IPS DF 4.7 (cell line): ENCODE measurements at regions not wholly inside any gene's neighbourhood (a gene's known extent, or its start where the extent isn't known, plus 50 kb on each side); places are given as distances from the start of the nearest gene placed in this dataset.
"Not testable (repeated sequence)": the region's sequence is repeated elsewhere in the genome, so short reads cannot be mapped to it uniquely, and the experiment has no call there.

Source experiments
- DNase-seq: peaks from one replicate; pipeline ENCODE4 v3.0.0-alpha.2; 2013; ENCODE audit warnings: low spot score; ENCODE audit errors: extremely low read depth

DNA sequence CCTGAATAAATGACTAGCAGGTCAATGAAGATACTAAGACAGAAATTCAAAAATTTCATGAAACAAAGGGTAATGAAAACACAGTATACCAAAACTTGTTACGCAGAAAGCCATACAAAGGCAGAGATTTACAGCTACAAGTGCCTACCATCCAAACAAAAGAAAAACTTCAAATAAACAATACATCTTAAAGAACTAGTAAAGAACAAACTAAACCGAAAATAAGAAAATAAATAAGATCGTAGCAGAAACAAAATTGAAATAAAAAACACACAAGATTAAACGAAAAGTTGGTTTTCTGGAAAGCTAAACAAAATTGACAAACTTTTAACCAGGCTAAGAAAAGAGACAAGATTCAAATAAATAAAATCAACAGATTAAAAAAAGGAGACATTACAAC is 51.5 kb downstream of the VPREB1 start:
- not testable (repeated sequence) for DNase-seq

DNA sequence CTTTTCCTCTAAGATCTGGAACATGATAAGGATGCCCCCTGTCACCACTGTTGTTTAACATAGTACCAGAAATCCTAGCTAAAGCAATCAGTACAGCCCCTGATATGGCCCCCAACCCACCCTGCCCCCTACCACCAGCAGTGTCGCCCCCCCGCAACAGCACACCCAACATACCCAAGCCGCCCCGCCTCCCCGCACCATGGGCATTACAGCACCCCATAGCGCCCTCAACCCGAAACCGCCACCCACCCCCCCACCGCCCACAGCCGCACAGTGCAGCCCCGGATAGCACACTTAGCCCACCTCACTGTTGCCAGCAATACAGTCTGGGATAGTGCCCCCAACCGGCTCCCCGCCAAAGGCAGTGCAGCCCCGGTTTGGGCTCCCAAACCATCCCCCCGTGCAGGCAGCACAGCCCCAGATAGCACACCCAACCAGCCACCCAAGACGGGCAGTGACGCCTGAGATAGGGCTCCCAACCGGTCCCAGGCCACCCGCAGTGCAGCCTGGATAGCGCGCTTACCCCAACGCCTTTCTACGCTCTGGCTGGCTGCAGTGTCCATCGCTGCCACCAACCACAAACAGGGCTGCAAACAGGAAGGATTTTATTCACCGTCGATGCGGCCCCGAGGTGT is 52.7 kb downstream of the VPREB1 start:
- not testable (repeated sequence) for DNase-seq

DNA sequence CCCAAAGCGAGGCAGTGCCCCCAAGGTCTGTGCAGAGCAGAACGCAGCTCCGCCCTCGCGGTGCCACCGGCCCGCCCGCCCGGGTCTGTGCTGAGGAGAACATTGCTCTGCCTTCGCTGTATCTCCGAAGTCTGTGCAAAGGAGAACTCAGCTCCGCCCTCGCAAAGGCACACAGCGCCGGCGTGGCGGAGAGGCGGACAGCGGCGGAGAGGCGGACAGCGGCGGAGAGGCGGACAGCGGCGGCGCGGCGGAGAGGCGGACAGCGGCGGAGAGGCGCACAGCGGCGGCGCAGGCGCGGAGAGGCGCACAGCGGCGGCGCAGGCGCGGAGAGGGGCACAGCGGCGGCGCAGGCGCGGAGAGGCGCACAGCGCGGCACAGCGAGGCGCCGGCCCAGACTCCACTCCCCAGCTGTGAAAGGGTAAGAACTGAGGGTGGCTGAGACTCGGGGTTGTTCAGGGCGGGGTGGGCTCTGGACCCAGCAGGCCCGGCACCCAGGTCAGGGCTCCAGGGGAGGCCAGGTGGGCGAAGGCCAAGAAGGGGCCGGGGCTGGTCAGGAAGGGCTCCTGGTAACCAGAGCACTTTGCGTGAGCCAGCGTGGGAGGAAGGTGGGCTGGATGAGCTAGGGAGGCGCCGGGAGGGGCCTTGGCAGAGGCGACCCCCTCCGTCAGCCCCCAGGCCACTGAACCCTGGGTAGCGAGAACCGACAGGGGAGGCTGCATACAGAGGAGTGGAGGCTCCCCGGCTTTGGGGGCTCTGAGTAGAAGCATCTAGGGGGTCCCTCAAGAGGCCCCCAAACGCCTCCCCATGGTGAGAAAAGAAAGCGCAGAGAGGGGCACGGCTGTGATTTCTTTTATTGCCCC is 53.4 kb downstream of the VPREB1 start:
- not testable (repeated sequence) for DNase-seq

DNA sequence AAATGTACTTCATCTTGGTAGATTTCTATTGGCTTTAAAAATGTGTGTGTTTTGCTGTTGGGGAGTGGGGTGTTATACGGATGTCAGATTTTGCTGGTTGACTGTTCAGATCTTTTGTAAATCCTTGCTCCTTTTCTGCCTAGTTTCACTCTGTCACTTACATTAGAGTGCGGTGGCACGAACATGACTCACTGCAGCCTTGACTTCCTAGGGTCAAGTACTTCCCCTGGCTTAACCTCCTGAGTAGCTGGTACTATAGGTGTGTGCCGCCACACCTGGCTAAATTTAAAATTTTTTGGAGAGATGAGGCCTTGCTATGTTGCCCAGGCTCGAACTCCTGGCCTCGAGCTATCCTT is 54.0 kb downstream of the VPREB1 start:
- DNase-seq, result not testable (repeated sequence)

DNA sequence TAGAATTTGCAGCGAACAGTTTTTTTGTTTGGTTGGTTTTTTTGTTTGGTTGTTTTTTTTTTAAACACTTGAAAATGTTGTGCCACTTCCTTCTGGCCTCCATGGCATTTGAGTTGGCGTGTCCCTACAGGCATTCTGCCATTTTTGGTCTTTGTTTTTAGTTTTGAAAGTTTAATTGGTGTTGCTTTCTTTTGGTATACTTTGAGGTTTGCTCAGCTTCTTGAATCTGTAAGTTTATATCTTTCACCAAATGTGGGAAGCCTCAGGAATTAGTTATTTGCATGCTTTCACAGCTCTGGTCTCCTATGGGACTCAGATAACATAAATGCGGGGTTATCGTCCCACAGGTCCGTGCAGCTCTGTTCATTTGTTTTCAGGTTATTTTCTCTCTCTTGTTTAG is 55.9 kb downstream of the VPREB1 start:
- not testable (repeated sequence) for DNase-seq

DNA sequence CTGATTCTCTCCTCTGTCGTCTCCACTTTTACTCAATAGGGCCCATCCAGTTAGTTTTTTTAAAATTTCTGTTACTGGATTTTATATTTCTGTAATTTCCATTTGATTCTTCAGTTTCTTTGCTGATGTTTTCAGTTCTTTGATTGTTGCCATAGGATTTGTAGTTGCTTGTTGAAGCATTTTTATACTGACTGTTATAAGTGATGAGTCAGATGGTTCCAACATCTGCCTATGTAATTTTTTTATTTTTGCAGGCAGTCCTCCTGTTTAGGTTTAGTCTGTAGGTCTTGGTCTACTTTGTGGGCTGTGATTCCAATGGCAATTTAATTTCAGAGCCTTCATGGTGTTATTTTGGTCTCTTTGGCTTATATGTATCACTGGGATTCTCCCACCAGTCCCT is 56.4 kb downstream of the VPREB1 start:
- DNase-seq, result not testable (repeated sequence)

DNA sequence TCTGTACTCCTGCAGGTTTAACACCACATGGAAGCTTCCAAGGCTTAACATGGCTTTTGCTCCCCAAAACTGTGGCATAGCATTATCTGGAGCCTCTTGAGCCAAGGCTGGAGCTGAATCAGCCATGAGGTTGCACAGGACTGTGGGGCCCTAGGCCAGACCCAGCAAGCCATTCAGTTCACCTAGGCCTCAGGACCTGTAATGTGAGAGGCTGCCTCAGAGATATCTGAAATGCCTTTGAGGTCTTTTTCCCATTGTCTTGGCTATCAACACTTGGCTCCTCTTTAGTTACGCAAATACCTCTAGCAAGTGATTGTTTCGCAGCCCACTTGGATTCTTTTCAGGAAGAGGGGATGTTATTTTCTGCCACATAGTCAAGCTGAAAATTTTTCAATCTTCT is 72.0 kb downstream of the VPREB1 start:
- no peak for DNase-seq

DNA sequence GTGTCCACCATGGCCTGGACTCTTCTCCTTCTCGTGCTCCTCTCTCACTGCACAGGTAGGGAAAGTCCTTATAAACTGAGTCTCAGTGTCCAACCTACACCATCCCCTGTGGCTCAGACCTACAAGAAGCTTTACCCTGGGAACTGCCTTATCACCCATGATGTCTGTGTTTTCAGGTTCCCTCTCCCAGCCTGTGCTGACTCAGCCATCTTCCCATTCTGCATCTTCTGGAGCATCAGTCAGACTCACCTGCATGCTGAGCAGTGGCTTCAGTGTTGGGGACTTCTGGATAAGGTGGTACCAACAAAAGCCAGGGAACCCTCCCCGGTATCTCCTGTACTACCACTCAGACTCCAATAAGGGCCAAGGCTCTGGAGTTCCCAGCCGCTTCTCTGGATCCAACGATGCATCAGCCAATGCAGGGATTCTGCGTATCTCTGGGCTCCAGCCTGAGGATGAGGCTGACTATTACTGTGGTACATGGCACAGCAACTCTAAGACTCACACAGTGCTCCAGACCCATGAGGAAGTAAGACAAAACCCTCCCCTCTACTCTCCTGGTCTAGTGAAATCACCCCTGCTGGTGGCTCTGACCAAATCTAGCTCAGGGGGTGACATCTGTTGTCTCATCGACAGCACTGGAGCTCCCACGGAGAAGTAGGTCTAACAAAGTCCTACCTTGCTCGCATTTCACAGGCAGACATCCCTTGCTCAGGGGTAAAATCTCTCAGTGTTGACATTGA is 74.3 kb downstream of the VPREB1 start:
- DNase-seq, result no peak

DNA sequence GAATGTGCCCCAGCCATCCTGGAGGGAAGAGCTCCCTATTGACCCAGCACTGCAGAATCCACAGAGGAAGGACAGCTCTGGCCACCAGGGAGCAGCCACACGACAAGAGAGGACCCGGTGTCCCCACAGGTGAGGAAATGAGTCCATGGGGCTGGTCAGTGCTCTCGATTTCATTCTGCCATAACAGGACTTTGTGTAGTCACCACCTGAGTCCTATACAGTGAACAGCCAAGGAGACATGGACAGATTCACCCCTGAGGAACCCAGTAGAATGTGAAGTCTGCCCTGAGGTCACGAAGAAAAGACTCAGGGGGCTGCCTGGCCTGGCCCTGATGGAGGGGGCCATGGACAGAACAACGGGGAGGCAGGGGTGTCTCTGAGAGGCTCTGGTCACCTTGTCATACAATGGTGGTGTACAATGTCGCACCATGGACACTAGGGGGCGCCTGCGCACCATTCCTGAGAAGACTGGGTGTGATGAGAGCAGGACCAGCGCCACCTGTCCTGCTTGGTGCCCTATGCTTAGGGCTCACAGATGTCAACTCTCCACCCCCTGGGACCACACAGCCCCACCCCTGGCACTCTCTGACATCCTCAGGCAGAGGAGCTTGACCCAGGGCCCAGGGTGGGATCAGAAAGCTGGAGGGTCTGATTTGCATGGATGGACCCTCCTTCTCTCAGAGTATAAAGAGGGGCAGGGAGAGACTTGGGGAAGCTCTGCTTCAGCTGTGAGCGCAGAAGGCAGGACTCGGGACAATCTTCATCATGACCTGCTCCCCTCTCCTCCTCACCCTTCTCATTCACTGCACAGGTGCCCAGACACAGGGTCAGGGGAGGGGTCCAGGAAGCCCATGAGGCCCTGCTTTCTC is 77.4 kb downstream of the VPREB1 start:
- DNase-seq, result not testable (repeated sequence)

DNA sequence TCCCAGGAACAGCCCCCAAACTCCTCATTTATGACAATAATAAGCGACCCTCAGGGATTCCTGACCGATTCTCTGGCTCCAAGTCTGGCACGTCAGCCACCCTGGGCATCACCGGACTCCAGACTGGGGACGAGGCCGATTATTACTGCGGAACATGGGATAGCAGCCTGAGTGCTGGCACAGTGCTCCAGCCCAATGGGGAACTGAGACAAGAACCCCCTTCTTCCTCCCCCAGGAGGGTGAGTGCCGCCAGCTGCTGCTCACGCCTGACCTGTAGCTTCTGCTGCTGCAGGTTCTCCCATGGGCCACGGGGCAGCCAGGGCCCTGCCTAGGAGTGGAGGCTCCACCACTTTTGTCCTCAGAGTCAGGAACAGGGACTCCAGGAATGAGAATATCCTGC is 78.2 kb downstream of the VPREB1 start:
- no peak for DNase-seq

DNA sequence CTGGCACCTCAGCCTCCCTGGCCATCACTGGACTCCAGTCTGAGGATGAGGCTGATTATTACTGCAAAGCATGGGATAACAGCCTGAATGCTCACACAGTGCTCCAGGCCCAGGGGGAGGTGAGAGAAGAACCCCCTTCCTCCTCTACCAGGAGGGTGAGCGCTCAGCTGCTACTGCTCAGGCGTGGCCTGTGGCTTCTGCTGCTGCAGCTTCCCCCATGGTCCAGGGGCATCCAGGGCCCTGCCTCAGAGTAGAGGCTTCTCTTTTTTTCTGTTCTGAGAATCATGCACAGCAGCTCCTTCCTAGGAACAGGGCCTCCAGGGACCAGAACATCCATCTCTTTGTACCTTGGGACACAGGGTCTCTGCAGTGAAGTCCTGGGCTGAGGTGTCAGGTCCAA is 83.1 kb downstream of the VPREB1 start:
- no peak for DNase-seq

DNA sequence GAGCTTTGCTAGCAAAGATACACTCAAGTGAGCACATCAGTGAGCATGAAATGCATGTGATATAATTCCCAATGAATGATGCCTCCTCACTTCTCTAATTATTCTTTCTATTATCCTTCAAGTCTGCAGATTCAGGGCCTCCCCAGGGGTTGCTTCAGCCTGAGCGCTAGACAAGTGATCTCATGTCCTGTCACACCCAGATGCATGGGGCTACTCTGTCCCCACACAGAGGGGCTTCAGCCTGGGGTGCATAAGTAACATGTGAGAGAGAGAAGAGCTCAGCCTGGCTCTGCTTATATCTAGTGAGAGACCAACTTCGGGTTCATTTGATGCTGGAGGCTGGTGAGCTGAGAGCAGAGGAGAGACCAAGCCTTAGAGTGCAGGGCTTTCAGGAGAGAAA is 85.2 kb downstream of the VPREB1 start:
- no peak for DNase-seq

DNA sequence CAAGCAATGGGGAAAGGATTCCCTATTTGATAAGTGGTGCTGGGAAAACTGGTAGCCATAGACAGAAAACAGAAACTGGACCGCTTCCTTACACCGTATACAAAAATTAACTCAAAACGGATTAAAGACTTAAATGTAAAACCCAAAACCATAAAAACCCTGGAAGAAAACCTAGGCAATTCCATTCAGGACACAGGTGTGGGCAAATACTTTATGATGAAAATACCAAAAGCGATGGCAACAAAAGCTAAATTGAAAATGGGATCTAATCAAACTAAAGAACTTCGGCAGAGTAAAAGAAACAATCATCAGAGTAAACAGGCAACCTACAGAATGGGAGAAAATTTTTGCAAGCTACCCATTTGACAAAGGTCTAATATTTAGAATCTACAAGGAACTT is 91.1 kb downstream of the VPREB1 start:
- not testable (repeated sequence) for DNase-seq

DNA sequence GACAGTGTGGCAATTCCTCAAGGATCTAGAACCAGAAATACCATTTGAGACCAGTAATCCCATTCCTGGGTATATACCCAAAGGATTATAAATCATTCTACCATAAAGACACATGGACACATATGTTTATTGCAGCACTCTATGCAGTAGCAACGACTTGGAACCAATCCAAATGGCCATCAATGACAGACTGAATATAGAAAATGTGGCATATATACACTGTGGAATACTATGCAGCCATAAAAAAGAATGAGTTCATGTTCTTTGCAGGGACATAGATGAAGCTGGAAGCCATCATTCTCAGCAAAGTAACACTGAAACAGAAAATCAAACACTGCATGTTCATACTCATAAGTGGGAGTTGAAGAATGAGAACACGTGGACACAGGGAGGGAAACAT is 91.7 kb downstream of the VPREB1 start:
- DNase-seq, result not testable (repeated sequence)

DNA sequence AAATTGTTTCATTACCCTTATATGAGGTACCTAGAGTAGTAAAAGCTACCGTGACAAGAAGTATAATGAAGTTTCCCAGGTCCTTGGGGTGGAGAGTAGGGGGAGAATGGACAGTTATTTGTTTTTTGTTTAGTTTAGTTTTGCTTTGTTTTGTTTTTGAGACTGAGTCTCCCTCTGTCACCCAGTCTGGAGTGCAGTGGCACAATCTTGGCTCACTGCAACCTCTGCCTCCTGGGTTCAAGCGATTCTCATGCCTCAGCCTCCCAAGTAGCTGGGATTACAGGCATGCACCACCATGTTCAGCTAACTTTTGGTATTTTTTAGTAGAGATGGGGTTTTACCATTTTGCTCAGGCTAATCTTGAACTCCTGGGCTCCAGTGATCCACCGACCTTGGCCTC is 94.2 kb downstream of the VPREB1 start:
- not testable (repeated sequence) for DNase-seq

DNA sequence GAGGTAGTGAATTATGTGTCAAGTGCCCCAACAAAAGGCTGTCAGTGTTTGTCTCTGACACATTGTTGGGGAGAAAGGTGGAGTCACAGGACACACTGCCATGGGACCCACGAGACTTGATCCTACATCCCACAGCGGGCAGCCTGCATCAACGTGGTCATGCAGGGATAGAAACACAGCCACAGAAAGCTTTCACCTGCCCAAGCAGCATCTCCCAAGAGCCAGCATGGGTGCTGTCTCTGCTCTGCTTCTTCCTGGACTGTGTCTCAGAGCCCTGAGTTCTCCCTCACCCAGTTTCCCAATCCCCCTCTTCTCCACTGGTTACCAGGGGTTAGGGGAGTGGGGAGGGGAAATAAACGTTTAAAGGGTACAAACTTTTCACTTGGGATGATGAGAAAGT is 97.2 kb downstream of the VPREB1 start:
- DNase-seq, result no peak

DNA sequence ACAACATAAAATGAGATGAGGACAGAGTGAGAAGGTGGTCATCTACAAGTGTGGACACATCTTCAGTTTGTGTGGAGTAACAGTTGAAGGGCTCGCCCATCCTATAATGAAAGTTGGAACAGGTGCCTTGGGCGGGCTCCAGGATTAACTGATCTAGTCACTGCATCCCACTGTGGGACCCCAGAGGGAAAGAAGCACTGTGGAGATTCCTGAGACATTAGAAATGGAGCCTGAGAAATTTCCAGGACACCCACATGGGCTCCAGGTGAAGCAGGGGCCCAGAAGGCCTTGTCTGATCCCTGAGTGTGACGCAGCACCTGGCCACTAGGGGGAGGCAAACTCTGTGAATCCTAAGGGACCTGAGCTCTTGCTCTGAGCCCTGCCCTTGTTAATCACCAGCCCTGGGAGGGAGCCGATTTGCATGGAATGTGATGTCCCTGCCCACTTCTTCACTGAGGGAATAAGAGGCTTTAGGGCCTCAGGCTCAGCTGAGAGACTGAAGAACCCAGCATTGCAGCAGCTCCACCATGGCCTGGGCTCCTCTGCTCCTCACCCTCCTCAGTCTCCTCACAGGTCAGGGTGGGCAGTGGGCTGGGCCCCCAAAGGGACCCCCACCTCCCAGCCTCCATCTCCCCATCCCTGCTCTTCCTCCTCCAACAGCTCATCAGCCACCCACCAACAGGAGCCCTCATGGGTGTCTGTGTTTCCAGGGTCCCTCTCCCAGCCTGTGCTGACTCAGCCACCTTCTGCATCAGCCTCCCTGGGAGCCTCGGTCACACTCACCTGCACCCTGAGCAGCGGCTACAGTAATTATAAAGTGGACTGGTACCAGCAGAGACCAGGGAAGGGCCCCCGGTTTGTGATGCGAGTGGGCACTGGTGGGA is 98.4 kb downstream of the VPREB1 start:
- peak; percentile 74 for DNase-seq

DNA sequence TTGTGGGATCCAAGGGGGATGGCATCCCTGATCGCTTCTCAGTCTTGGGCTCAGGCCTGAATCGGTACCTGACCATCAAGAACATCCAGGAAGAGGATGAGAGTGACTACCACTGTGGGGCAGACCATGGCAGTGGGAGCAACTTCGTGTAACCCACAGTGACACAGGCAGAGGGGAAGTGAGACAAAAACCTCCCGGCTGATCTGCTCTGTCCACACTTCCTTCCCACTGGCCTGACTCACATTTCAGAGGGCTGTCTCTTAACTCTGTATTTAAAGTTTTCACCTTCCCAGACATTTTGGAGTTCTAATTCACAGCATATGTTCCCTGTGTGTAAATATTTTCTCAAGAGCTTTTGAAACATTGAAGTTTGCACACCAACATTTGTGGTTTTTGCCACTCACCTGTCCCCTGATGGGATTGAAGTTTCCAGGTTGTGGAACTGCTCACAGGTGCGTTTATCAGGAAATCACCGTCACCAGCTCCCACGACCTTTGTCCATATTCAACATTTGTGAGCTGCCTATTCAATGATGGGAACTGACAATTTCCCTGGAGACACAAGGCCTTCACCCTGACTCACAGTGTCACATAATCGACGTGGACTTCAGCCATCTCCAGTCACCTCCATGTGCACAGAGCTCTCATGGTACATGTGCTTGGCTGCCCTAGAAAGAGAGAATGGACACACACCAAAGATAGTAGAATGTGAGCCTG is 99.2 kb downstream of the VPREB1 start:
- DNase-seq, result no peak

DNA sequence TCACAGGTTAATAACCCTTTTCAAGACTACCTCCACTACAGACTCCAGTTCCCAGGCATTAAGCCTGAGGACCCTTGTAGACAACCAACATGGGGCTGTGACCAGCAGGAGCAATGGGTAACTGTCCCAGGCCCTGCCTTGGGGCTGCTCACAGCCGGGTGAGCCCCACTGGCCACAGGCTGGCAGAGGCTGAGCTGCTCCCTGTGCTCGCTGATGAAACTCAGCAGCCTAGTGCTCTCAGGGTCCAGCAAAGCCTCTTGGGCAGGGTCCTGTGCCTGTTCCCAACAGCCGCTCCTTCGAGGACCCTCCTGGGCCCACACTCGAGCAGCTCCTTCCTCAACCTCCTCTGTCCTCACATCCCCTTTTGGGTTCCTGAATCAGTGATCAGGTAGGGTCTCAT is 99.8 kb downstream of the VPREB1 start:
- no peak for DNase-seq

DNA sequence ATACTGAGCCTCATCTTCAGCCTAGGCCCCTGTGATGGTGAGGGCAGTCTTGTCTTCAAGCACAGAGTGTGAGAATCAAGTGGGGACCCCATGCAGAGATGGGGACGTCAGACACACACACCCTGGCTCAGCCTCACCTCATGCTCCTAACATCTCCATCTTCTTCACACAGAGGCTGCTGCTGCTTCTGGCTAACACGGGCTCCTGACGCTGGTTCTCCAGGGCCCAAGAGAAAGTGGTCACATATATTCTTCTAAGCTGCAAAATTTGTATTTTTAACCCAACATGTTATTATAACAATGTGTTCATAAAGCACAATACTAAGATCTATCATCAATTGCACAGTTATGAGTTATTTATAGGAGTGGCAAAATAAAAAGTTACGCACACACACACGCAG is 101.2 kb downstream of the VPREB1 start:
- no peak for DNase-seq
